K562 (cell line): ENCODE measurements at regions not wholly inside any gene's neighbourhood (a gene's known extent, or its start where the extent isn't known, plus 50 kb on each side); places are given as distances from the start of the nearest gene placed in this dataset.
"Not testable (repeated sequence)": the region's sequence is repeated elsewhere in the genome, so short reads cannot be mapped to it uniquely, and the experiment has no call there.

Experiments used
- ATAC-seq: fragments of 200-7000 bp; cut with Tn5 transposase; 3 replicates; pipeline ENCODE4 v1.9.1; 2020; ENCODE audit warnings: moderate library complexity
- BruUV-seq: library from RNA; stranded (reverse); fragments of 400-500 nt; replicated peaks from 2 replicates; lab custom pipeline; 2021; lab: Mats Ljungman, UMichigan
- CTCF ChIA-PET: fragments of 300-600 bp; formaldehyde crosslinking; extraction: SDS; loops from one replicate; lab custom pipeline; 2021; ENCODE audit warnings: low intra/inter-chr PET ratio; lab: Yijun Ruan, JAX
- POLR2A ChIA-PET: fragments of 300-600, 350-650 bp; sonication (Branson Sonifier 250); formaldehyde crosslinking; extraction: SDS; loops from one replicate; lab custom pipeline; 2021; ENCODE audit warnings: antibody characterized with exemption, inconsistent platforms; lab: Yijun Ruan, JAX
- DNase-seq, 4 experiments: peaks; one replicate each; pipeline versions ENCODE4 v3.0.0 to v3.0.0-alpha.2; 2011 to 2018; ENCODE audit warnings: low spot score in 3 of 4, mixed read lengths in 3 of 4; ENCODE audit errors: extremely low read depth in 1 of 4
- FAIRE-seq: peaks from 2 replicates; lab custom pipeline; 2011; peaks lifted over from hg19 to GRCh38; lab: Jason Lieb, UNC
- H2AFZ ChIP-seq: 2 replicates; pipeline ENCODE4 v1.6.0; 2011; ENCODE audit warnings: low read depth, low read length, control low read depth, inconsistent platforms
- H3K27ac ChIP-seq: fragments of 200-600 bp; 3 replicates; pipeline ENCODE4 v1.8.0; 2011; ENCODE audit warnings: low read depth, mild to moderate bottlenecking, control low read depth, inconsistent platforms, low read length, moderate library complexity, mixed read lengths; ENCODE audit errors: extremely low read depth
- H3K27me3 ChIP-seq, 2 experiments: fragments of 300-600 bp in 1 of 2; 2 replicates in 1 of 2; 3 replicates in 1 of 2; pipeline versions ENCODE4 v1.6.0 to v1.8.0; 2011; ENCODE audit warnings: inconsistent platforms in 2 of 2, low read length in 2 of 2, mild to moderate bottlenecking in 1 of 2, mixed read lengths in 1 of 2, moderate library complexity in 1 of 2; ENCODE audit not compliant: control insufficient read depth in 2 of 2, insufficient read depth in 2 of 2
- H3K36me3 ChIP-seq: fragments of 300-600 bp; 3 replicates; pipeline ENCODE4 v1.8.0; 2011; ENCODE audit warnings: mild to moderate bottlenecking, low read length, inconsistent platforms; ENCODE audit not compliant: control insufficient read depth, insufficient read depth
- H3K4me1 ChIP-seq, 2 experiments: fragments of 200-600 bp in 1 of 2; replicated peaks in 1 of 2; 2 replicates in 1 of 2; 3 replicates in 1 of 2; pipeline versions ENCODE4 v1.5.1 to v1.8.0; 2011; ENCODE audit warnings: inconsistent platforms in 2 of 2, low read length in 2 of 2, mild to moderate bottlenecking in 1 of 2, mixed read lengths in 1 of 2, moderate library complexity in 1 of 2; ENCODE audit not compliant: control insufficient read depth in 2 of 2, insufficient read depth in 2 of 2
- H3K4me2 ChIP-seq: 2 replicates; pipeline ENCODE4 v1.6.1; 2011; ENCODE audit warnings: low read length, control low read depth, inconsistent platforms, mixed read lengths; ENCODE audit not compliant: insufficient read depth
- H3K4me3 ChIP-seq: fragments of 200-600 bp; sonication (generic), shearing (Covaris generic); 2 replicates; pipeline ENCODE4 v1.5.1; 2016; ENCODE audit warnings: control low read depth, inconsistent platforms
- H3K79me2 ChIP-seq: fragments of 200-600 bp; 3 replicates; pipeline ENCODE4 v1.8.0; 2011; ENCODE audit warnings: low read length, inconsistent platforms; ENCODE audit not compliant: control insufficient read depth, insufficient read depth
- H3K9ac ChIP-seq, 2 experiments: 2 replicates each; pipeline versions ENCODE4 v1.6.0 to v1.6.1; 2011; ENCODE audit warnings: low read depth in 2 of 2, low read length in 2 of 2, control low read depth in 1 of 2, inconsistent platforms in 1 of 2, mild to moderate bottlenecking in 1 of 2, mixed read lengths in 1 of 2; ENCODE audit not compliant: insufficient read depth in 1 of 2
- H3K9me1 ChIP-seq: one replicate; pipeline ENCODE4 v1.6.0; 2011; ENCODE audit warnings: inconsistent platforms, mild to moderate bottlenecking, low read length, moderate library complexity; ENCODE audit not compliant: control insufficient read depth, insufficient read depth
- H3K9me3 ChIP-seq: replicated peaks from 2 replicates; pipeline ENCODE4 v1.5.1; 2011; ENCODE audit warnings: low read depth, low read length, inconsistent platforms; ENCODE audit not compliant: control insufficient read depth, insufficient read depth
- H4K20me1 ChIP-seq: replicated peaks from 2 replicates; pipeline ENCODE4 v1.6.1; 2011; ENCODE audit warnings: low read length, inconsistent platforms, mixed read lengths; ENCODE audit not compliant: control insufficient read depth, insufficient read depth
- WGBS: fragments of 100-300 bp; shearing (Covaris generic); methylation state at CpG from one replicate; pipeline ENCODE4 v1.1.6; 2016; ENCODE audit warnings: low coverage, mixed read lengths; ENCODE audit not compliant: insufficient coverage; ENCODE audit errors: missing lambda C conversion rate; 5-methylcytosine and 5-hydroxymethylcytosine counted together
- in situ Hi-C: fragments of 300-500 bp; cut with MboI; formaldehyde crosslinking; loops from 4 replicates; pipeline ENCODE4 v1.15.0; 2018; ENCODE audit warnings: inconsistent platforms, mixed read lengths
- intact Hi-C: fragments of 100-400 bp; cut with micrococcal nuclease; formaldehyde crosslinking; loops from 2 replicates; pipeline ENCODE4 v1.14.2; 2022

DNA sequence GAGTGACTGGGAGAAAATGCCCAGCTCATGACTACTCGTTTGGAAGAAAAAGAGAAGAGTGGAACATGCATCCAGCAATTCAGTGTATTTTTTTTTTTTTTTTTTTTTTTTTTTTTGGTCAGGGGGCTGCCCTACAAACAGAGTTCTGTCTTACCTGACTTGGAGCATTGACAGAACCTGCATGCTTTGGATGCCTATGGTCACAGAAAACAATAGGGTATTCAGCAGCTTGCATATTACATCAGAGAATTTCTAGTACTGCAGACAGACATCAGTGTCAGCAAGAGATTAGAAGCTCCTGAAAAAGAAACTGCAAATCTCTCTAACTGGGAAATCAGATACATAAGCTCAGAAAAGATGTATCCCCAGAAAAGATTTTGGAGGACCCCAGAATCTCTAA, 139.9 kb upstream of the FAM240B start:
- CTCF ChIA-PET, intact Hi-C loops, H3K27ac ChIP-seq, FAIRE-seq, H3K4me3 ChIP-seq, in situ Hi-C loops, H3K9me1 ChIP-seq, H3K9ac ChIP-seq, H3K9me3 ChIP-seq, H3K36me3 ChIP-seq, H3K79me2 ChIP-seq, ATAC-seq, DNase-seq, BruUV-seq, H2AFZ ChIP-seq, H3K4me2 ChIP-seq, H3K4me1 ChIP-seq, H3K27me3 ChIP-seq, POLR2A ChIA-PET, H4K20me1 ChIP-seq: not testable (repeated sequence)
- no CpG with 5 or more reads among the region's 1 CpG for WGBS

DNA sequence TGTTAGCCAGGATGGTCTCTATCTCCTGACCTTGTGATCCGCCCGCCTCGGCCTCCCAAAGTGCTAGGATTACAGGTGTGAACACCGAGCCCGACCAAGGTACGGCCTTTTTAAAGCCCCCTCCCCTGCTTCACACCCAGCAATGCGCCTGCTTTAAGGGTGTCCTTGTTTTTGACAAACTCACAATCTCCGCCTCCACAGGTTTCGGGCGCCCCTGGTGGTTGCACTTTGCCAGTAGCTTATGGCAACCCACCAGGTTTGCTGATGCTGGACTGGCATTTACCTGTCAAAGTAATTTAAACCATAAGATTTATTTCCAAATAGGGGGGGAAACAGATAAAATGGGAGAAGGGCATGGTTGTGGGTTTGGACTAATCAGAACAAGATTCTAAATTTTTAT, 129.0 kb upstream of the FAM240B start:
- H4K20me1 ChIP-seq, POLR2A ChIA-PET, H3K27ac ChIP-seq, DNase-seq, H2AFZ ChIP-seq, H3K9ac ChIP-seq, H3K9me1 ChIP-seq, H3K9me3 ChIP-seq, H3K4me3 ChIP-seq, H3K36me3 ChIP-seq, in situ Hi-C loops, H3K27me3 ChIP-seq, FAIRE-seq, H3K79me2 ChIP-seq, CTCF ChIA-PET, intact Hi-C loops, H3K4me2 ChIP-seq, H3K4me1 ChIP-seq, BruUV-seq: not testable (repeated sequence)
- no CpG with 5 or more reads among the region's 10 CpGs for WGBS
- peak; percentile 62; the same call in 2 of the 3 replicates for ATAC-seq

DNA sequence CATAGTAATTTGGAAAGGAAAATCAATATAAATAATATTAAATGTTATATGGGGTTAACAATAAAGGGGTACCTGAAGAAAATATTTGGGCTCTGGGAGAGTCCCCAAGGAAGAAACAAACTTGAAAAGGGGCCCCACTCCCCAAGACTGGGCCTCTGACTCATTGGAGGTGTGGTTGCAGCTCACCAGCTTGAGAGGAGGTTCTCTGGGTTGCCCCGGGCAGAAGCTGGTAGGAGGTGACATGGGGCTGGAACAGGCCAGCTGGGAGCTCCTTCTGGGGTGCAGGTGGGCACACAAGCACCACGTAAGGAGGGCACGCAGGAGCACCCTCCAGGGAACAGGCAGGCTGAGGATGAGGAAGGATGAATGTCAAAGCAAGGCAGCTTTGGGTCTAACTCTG, 120.3 kb upstream of the FAM240B start:
- H3K4me3 ChIP-seq, CTCF ChIA-PET, H3K4me1 ChIP-seq, H3K79me2 ChIP-seq, BruUV-seq, H3K4me2 ChIP-seq, in situ Hi-C loops, H3K27ac ChIP-seq, H2AFZ ChIP-seq, ATAC-seq, DNase-seq, H3K27me3 ChIP-seq, intact Hi-C loops, H3K9ac ChIP-seq, FAIRE-seq, H3K9me3 ChIP-seq, H3K36me3 ChIP-seq, POLR2A ChIA-PET, H4K20me1 ChIP-seq, H3K9me1 ChIP-seq: not testable (repeated sequence)
- no CpG with 5 or more reads among the region's 3 CpGs for WGBS

DNA sequence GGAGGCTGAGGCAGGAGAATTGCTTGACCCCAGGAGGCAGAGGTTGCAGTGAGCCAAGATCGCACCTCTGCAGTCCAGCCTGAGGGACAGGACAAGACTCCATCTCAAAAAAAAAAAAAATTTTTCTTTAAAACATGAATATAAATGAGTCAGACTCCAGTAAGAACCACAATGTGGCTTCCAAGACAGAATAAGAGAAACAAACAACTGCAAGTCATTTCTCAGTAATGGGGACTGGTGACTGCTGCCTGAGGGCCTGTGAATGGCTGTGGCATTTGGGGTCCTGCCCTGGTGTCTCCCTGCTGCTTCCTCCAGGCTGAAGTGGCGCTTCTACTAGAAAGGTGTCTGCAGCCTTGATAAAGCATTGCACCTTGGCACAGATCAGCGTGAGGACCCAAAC, 113.8 kb upstream of the FAM240B start:
- H4K20me1 ChIP-seq, H3K9me1 ChIP-seq, intact Hi-C loops, H3K79me2 ChIP-seq, H3K9ac ChIP-seq, H3K9me3 ChIP-seq, H3K36me3 ChIP-seq, ATAC-seq, POLR2A ChIA-PET, FAIRE-seq, H3K4me2 ChIP-seq, H2AFZ ChIP-seq, H3K4me1 ChIP-seq, BruUV-seq, H3K27ac ChIP-seq, H3K4me3 ChIP-seq, DNase-seq, CTCF ChIA-PET, H3K27me3 ChIP-seq, in situ Hi-C loops: not testable (repeated sequence)
- no CpG with 5 or more reads among the region's 3 CpGs for WGBS
